HEK293T (cell line): ENCODE measurements at regions not wholly inside any gene's neighbourhood (a gene's known extent, or its start where the extent isn't known, plus 50 kb on each side); places are given as distances from the start of the nearest gene placed in this dataset.

Experiments
- ARNT ChIP-seq: fragments of 450-650 bp; IDR thresholded peaks from 2 replicates; pipeline ENCODE4 v1.6.1; 2017; ENCODE audit warnings: mild to moderate bottlenecking
- BHLHE40 ChIP-seq: fragments of 450-650 bp; IDR thresholded peaks from 2 replicates; pipeline ENCODE4 v1.6.1; 2016; ENCODE audit warnings: mild to moderate bottlenecking, moderate library complexity, borderline replicate concordance
- CTBP1 ChIP-seq: fragments of 450-650 bp; IDR thresholded peaks from 2 replicates; pipeline ENCODE4 v1.6.1; 2016; ENCODE audit warnings: borderline replicate concordance
- FOXA1 ChIP-seq: fragments of 450-650 bp; IDR thresholded peaks from 2 replicates; pipeline ENCODE4 v1.6.1; 2016; ENCODE audit warnings: mild to moderate bottlenecking
- FOXK2 ChIP-seq: fragments of 450-650 bp; IDR thresholded peaks from 2 replicates; pipeline ENCODE4 v1.6.1; 2016; ENCODE audit warnings: mild to moderate bottlenecking
- FOXM1 ChIP-seq: fragments of 450-650 bp; IDR thresholded peaks from 2 replicates; pipeline ENCODE4 v1.6.1; 2017; ENCODE audit warnings: mild to moderate bottlenecking, borderline replicate concordance
- HDGF ChIP-seq: fragments of 450-650 bp; IDR thresholded peaks from 2 replicates; pipeline ENCODE4 v1.6.1; 2017; ENCODE audit warnings: antibody characterized with exemption, borderline replicate concordance
- PKNOX1 ChIP-seq: fragments of 450-650 bp; IDR thresholded peaks from 2 replicates; pipeline ENCODE4 v1.6.1; 2016
- SUZ12 ChIP-seq: fragments of 450-650 bp; IDR thresholded peaks from 2 replicates; pipeline ENCODE4 v1.6.1; 2016; ENCODE audit warnings: mild to moderate bottlenecking
- ZNF384 ChIP-seq: fragments of 450-650 bp; IDR thresholded peaks from 2 replicates; pipeline ENCODE4 v1.6.1; 2016

- no peak for TF ChIP-seq FOXK2
- TF ChIP-seq FOXM1 = no peak
- no peak for TF ChIP-seq BHLHE40
- no peak for TF ChIP-seq FOXA1
- TF ChIP-seq HDGF = no peak
- TF ChIP-seq CTBP1 = no peak
- TF ChIP-seq ARNT = no peak
- no peak for TF ChIP-seq SUZ12
- TF ChIP-seq PKNOX1 = no peak
- no peak for TF ChIP-seq ZNF384
Observed at GRCh38 chr10:52567247-52567580, 205.4 kb downstream of the MBL2 start.
